ENCODE measurements at regions not wholly inside any gene's neighbourhood (a gene's known extent, or its start where the extent isn't known, plus 50 kb on each side); places are given as distances from the start of the nearest gene placed in this dataset.

- TF ChIP-seq, protein P1, sequence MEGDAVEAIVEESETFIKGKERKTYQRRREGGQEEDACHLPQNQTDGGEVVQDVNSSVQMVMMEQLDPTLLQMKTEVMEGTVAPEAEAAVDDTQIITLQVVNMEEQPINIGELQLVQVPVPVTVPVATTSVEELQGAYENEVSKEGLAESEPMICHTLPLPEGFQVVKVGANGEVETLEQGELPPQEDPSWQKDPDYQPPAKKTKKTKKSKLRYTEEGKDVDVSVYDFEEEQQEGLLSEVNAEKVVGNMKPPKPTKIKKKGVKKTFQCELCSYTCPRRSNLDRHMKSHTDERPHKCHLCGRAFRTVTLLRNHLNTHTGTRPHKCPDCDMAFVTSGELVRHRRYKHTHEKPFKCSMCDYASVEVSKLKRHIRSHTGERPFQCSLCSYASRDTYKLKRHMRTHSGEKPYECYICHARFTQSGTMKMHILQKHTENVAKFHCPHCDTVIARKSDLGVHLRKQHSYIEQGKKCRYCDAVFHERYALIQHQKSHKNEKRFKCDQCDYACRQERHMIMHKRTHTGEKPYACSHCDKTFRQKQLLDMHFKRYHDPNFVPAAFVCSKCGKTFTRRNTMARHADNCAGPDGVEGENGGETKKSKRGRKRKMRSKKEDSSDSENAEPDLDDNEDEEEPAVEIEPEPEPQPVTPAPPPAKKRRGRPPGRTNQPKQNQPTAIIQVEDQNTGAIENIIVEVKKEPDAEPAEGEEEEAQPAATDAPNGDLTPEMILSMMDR (conservative IDR thresholded peaks at IDR 0.05) = no peak
- Mint-ChIP-seq H3K27ac (no peak overlapping the region), H3K9me3 (no peaks in the 10 kb centered on the region), H3K27me3 (ENCODE audit: low read depth) (no peaks in the 10 kb centered on the region), H3K4me1 (0 out of 4 replicates have a peak, but pooled peaks cover 0 to 4% of the 10 kb centered on the region in 2 experiments), H3K4me3 (no peak overlapping the region), H3K36me3 (ENCODE audit: insufficient read depth in 1 of 3, low read depth in 3 of 3) (no peaks in the 10 kb centered on the region)
- H4K91ac ChIP-seq (ENCODE audit: insufficient read length, low read depth, low read length) = no peak overlapping the region
- H3K18ac ChIP-seq (ENCODE audit: insufficient read length, low read depth, low read length) = no peak overlapping the region
- no peaks in the 10 kb centered on the region for H4K20me1 ChIP-seq (ENCODE audit: control insufficient read depth, insufficient read depth, insufficient read length)
- no peak overlapping the region for H2BK120ac ChIP-seq (ENCODE audit: low read depth, low read length, poor library complexity, severe bottlenecking)
- H3T11ph ChIP-seq (ENCODE audit: low read length) = no peak overlapping the region
- H3K56ac ChIP-seq (ENCODE audit: insufficient read length, low read depth, low read length) = no peak overlapping the region
- H3K79me1 ChIP-seq (ENCODE audit: insufficient read depth, low read depth, low read length, poor library complexity, severe bottlenecking) = no peaks in the 10 kb centered on the region
- no peak overlapping the region for H3K27ac ChIP-seq (ENCODE audit: insufficient read length, low read depth, low read length)
- no peaks in the 10 kb centered on the region for H3K27me3 ChIP-seq (ENCODE audit: insufficient read depth, low read length)
- H2AFZ ChIP-seq (ENCODE audit: low read length) = no peak overlapping the region
- H3K4ac ChIP-seq (ENCODE audit: low read depth, low read length) = no peak overlapping the region
- WGBS (ENCODE audit: extremely low coverage, insufficient read length, low lambda C conversion rate) = no CpG with 5 or more reads among the region's 10 CpGs
- no peak overlapping the region for H3K4me2 ChIP-seq (ENCODE audit: insufficient read depth, insufficient read length, low read length)
- no peak for DNase-seq
- H3K79me2 ChIP-seq (ENCODE audit: insufficient read depth, low read length) = no peaks in the 10 kb centered on the region
- no peak overlapping the region for H2BK12ac ChIP-seq (ENCODE audit: insufficient read length, low read depth, low read length)
- H4K8ac ChIP-seq (replicated peaks; ENCODE audit: insufficient read length, low read depth, low read length) = no peak overlapping the region
- H3K9ac ChIP-seq (ENCODE audit: extremely low read depth, insufficient read length, low read length) = no peak overlapping the region
- no peak overlapping the region; the same call in 1 of the 2 replicates for H3K14ac ChIP-seq (ENCODE audit: insufficient read depth, low read length)
- no peak overlapping the region for H2BK20ac ChIP-seq (ENCODE audit: low read depth, low read length, poor library complexity, severe bottlenecking)
- H3K23ac ChIP-seq (ENCODE audit: insufficient read length, low read depth, low read length) = no peak overlapping the region
- no peak overlapping the region for H4K5ac ChIP-seq (ENCODE audit: insufficient read length, low read depth, low read length)
- no peak overlapping the region for H2BK5ac ChIP-seq (ENCODE audit: insufficient read length, low read length)
- no peaks in the 10 kb centered on the region for H3K4me1 ChIP-seq (ENCODE audit: insufficient read depth, low read length)
- no peaks in the 10 kb centered on the region for H3K23me2 ChIP-seq (ENCODE audit: insufficient read length, low read depth, low read length, poor library complexity, severe bottlenecking)
- H3K9me3 ChIP-seq (ENCODE audit: control insufficient read depth, low read depth, low read length) = no peaks in the 10 kb centered on the region
- H2BK15ac ChIP-seq (ENCODE audit: low read depth, low read length) = no peak overlapping the region
- no peak overlapping the region for H2AK5ac ChIP-seq (ENCODE audit: insufficient read length, low read length)
These were observed 125.4 kb upstream of the POU2AF2 start for GRCh38 chr11:111120161-111120560.
